ENCODE measurements at regions not wholly inside any gene's neighbourhood (a gene's known extent, or its start where the extent isn't known, plus 50 kb on each side); places are given as distances from the start of the nearest gene placed in this dataset.

DNA sequence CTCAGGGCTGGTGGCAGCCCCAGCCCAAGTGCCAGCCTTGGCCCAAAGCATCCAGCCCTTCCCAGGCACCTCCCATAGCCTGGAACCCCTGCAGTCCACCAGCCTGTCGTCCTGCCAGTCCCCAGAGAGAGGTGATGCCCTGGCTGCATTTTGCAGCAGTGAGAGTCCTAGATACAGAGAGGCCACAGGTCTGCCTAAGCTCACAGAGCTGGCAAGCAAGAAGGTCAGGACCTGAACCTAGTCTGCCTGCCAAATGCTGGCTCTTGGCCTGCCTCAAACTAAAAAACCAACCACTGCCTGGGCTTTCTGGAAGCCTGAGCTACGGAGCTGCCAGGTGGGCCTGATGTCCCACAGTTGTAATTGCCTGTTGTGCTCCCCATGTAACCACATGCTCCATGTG, 164.9 kb downstream of the PHETA1 start:
- DNase-seq: no peak
- no peaks in the 10 kb centered on the region for H3K9me3 Mint-ChIP-seq
- H3K4me1 Mint-ChIP-seq (ENCODE audit: low read depth): no peaks in the 10 kb centered on the region
- peaks cover 20% of the 10 kb centered on the region for H3K27me3 Mint-ChIP-seq (ENCODE audit: insufficient read depth)
- TF ChIP-seq, protein P1, sequence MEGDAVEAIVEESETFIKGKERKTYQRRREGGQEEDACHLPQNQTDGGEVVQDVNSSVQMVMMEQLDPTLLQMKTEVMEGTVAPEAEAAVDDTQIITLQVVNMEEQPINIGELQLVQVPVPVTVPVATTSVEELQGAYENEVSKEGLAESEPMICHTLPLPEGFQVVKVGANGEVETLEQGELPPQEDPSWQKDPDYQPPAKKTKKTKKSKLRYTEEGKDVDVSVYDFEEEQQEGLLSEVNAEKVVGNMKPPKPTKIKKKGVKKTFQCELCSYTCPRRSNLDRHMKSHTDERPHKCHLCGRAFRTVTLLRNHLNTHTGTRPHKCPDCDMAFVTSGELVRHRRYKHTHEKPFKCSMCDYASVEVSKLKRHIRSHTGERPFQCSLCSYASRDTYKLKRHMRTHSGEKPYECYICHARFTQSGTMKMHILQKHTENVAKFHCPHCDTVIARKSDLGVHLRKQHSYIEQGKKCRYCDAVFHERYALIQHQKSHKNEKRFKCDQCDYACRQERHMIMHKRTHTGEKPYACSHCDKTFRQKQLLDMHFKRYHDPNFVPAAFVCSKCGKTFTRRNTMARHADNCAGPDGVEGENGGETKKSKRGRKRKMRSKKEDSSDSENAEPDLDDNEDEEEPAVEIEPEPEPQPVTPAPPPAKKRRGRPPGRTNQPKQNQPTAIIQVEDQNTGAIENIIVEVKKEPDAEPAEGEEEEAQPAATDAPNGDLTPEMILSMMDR (IDR thresholded peaks at IDR 0.05): no peak
- no peak overlapping the region for H3K4me3 Mint-ChIP-seq
- no peak overlapping the region for H3K27ac Mint-ChIP-seq
- H3K36me3 Mint-ChIP-seq (ENCODE audit: low read depth): no peaks in the 10 kb centered on the region

DNA sequence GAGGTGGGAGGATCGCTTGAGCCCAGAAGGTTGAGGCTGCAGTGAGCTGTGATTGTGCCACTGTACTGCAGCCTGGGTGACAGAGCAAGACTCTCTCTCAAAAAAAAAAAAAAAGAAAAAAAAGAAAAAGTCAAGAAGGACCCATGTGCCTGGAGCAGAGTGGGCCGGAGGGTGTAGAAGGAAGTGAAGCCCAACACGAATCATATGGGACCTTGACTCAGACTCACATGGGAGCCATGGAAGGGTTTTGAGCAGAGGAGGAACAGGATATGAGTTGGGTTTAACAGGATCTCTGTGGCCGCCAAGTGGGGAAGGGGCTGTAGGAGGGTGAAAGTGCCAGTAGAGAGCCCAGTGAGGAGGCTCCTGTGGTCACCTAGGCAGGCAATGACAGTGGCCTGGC, 165.4 kb downstream of the PHETA1 start:
- Mint-ChIP-seq H3K27ac (no peak overlapping the region), H3K4me1 (ENCODE audit: low read depth) (no peaks in the 10 kb centered on the region), H3K36me3 (ENCODE audit: low read depth) (no peaks in the 10 kb centered on the region), H3K4me3 (no peak overlapping the region), H3K27me3 (ENCODE audit: insufficient read depth) (peaks cover 21% of the 10 kb centered on the region), H3K9me3 (no peaks in the 10 kb centered on the region)
- no peak for DNase-seq
- TF ChIP-seq, protein P1 (IDR thresholded peaks at IDR 0.05): no peak

DNA sequence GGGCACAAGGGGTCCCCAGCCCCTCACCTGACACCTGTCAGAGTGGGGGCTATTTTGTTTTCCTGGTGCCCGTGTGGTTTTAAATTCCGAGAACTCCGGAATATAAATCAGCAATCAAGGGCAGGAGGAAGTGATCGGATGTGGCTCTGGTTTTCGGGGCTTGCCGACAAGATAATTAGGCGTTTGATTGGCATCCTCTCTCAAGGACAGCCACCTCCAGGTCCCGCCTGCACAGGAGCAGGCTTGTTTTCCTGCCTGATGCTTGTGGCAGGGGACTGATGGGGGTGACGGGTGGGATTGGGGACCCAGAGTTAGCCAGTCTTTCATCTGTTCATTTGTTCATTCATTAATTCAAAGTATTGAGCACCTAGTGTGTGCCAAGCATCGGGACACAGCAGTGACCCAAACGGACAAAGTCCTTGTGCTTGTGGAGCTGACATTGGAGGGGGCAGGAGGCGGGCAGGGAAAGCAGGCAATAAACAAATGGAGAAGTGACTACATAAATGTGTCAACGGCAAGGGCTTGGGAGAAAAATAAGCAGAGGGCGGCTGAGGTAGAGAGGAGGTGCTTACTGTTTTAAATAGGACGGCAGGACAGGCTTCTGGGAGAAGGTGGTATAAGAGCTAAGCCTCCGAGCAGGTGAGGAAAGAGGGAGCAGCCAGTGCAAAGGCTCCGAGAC, 166.5 kb downstream of the PHETA1 start:
- no peak overlapping the region for H3K27ac Mint-ChIP-seq
- no peak for DNase-seq
- H3K9me3 Mint-ChIP-seq: no peaks in the 10 kb centered on the region
- peaks cover 21% of the 10 kb centered on the region for H3K27me3 Mint-ChIP-seq (ENCODE audit: insufficient read depth)
- no peaks in the 10 kb centered on the region for H3K4me1 Mint-ChIP-seq (ENCODE audit: low read depth)
- TF ChIP-seq, protein P1 (IDR thresholded peaks at IDR 0.05): no peak
- H3K36me3 Mint-ChIP-seq (ENCODE audit: low read depth): no peaks in the 10 kb centered on the region
- H3K4me3 Mint-ChIP-seq: no peak overlapping the region

DNA sequence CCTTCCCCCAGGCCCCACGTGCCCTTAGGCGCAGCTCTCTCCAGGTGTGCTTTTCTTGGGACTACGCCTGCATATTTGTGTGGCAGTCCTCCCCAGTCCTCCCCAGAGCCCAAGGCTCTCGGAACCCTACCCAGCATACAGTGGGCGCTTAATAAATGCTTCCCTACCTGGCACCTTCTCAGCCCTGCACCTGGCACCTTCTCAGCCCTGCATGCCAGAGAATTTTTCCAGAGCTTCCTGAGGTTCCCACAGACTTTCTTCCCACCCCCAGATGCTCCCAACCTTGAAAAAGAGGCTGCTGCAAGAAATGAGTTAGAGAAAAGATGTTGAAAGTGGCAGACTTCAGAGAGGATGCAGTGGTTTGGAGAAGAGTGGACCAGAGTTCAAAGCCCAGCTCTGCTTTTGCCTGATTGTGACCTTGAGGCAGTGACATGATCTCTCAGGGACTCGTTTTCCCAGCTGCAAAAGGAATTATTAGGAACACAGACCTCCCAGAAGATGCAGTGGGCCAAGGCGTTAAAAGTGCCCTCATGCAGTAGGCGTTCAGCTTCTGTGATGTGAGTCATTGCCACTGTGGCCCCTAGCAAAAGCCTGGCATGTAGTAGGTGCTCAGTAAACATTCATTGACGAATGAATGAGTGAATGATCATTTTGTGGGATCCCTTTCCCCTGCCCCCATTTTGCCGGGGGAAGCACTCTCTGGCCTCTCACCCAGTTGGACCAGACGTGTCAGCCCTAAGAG, 167.2 kb downstream of the PHETA1 start:
- H3K4me3 Mint-ChIP-seq: no peak overlapping the region
- DNase-seq: no peak
- H3K27ac Mint-ChIP-seq: no peak overlapping the region
- TF ChIP-seq, protein P1 (IDR thresholded peaks at IDR 0.05): no peak
- no peaks in the 10 kb centered on the region for H3K4me1 Mint-ChIP-seq (ENCODE audit: low read depth)
- no peaks in the 10 kb centered on the region for H3K9me3 Mint-ChIP-seq
- H3K27me3 Mint-ChIP-seq (ENCODE audit: insufficient read depth): peaks cover 26% of the 10 kb centered on the region
- no peaks in the 10 kb centered on the region for H3K36me3 Mint-ChIP-seq (ENCODE audit: low read depth)

DNA sequence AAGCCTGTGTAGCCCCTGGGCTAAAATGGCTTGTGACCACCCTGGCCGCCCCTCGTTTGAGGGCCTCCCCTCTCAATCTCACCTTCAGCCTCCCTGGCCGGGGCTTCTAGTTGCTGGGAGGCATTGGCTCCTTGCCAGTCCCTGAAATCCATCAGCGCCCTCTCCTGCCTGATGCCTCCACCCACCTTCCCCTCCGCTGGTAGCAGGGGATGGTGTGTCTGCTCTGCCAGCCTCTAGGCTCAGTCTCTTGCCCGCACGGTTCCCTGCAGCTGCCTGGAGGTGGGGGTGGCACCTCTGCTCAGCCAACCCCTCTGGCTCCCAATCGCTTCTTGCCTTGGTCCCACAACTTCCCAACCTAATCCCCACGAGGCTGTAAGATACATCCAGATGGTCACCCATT, 167.9 kb downstream of the PHETA1 start:
- no peak for DNase-seq
- H3K9me3 Mint-ChIP-seq: no peaks in the 10 kb centered on the region
- no peaks in the 10 kb centered on the region for H3K36me3 Mint-ChIP-seq (ENCODE audit: low read depth)
- H3K27ac Mint-ChIP-seq: no peak overlapping the region
- TF ChIP-seq, protein P1 (IDR thresholded peaks at IDR 0.05): no peak
- H3K27me3 Mint-ChIP-seq (ENCODE audit: insufficient read depth): peaks cover 29% of the 10 kb centered on the region
- no peaks in the 10 kb centered on the region for H3K4me1 Mint-ChIP-seq (ENCODE audit: low read depth)
- no peak overlapping the region for H3K4me3 Mint-ChIP-seq
